K562 (cell line): ENCODE measurements at regions not wholly inside any gene's neighbourhood (a gene's known extent, or its start where the extent isn't known, plus 50 kb on each side); places are given as distances from the start of the nearest gene placed in this dataset.

Experiments used
- ATAC-seq: fragments of 200-7000 bp; cut with Tn5 transposase; 3 replicates; pipeline ENCODE4 v1.9.1; 2020; ENCODE audit warnings: moderate library complexity
- BruUV-seq: library from RNA; stranded (reverse); fragments of 400-500 nt; replicated peaks from 2 replicates; lab custom pipeline; 2021; lab: Mats Ljungman, UMichigan
- CTCF ChIA-PET: fragments of 300-600 bp; formaldehyde crosslinking; extraction: SDS; loops from one replicate; lab custom pipeline; 2021; ENCODE audit warnings: low intra/inter-chr PET ratio; lab: Yijun Ruan, JAX
- POLR2A ChIA-PET: fragments of 300-600, 350-650 bp; sonication (Branson Sonifier 250); formaldehyde crosslinking; extraction: SDS; loops from one replicate; lab custom pipeline; 2021; ENCODE audit warnings: antibody characterized with exemption, inconsistent platforms; lab: Yijun Ruan, JAX
- DNase-seq, 4 experiments: peaks; one replicate each; pipeline versions ENCODE4 v3.0.0 to v3.0.0-alpha.2; 2011 to 2018; ENCODE audit warnings: low spot score in 3 of 4, mixed read lengths in 3 of 4; ENCODE audit errors: extremely low read depth in 1 of 4
- FAIRE-seq: peaks from 2 replicates; lab custom pipeline; 2011; peaks lifted over from hg19 to GRCh38; lab: Jason Lieb, UNC
- H2AFZ ChIP-seq: 2 replicates; pipeline ENCODE4 v1.6.0; 2011; ENCODE audit warnings: low read depth, low read length, control low read depth, inconsistent platforms
- H3K27ac ChIP-seq: fragments of 200-600 bp; 3 replicates; pipeline ENCODE4 v1.8.0; 2011; ENCODE audit warnings: low read depth, mild to moderate bottlenecking, control low read depth, inconsistent platforms, low read length, moderate library complexity, mixed read lengths; ENCODE audit errors: extremely low read depth
- H3K27me3 ChIP-seq, 2 experiments: fragments of 300-600 bp in 1 of 2; 2 replicates in 1 of 2; 3 replicates in 1 of 2; pipeline versions ENCODE4 v1.6.0 to v1.8.0; 2011; ENCODE audit warnings: inconsistent platforms in 2 of 2, low read length in 2 of 2, mild to moderate bottlenecking in 1 of 2, mixed read lengths in 1 of 2, moderate library complexity in 1 of 2; ENCODE audit not compliant: control insufficient read depth in 2 of 2, insufficient read depth in 2 of 2
- H3K36me3 ChIP-seq: fragments of 300-600 bp; 3 replicates; pipeline ENCODE4 v1.8.0; 2011; ENCODE audit warnings: mild to moderate bottlenecking, low read length, inconsistent platforms; ENCODE audit not compliant: control insufficient read depth, insufficient read depth
- H3K4me1 ChIP-seq, 2 experiments: fragments of 200-600 bp in 1 of 2; replicated peaks in 1 of 2; 2 replicates in 1 of 2; 3 replicates in 1 of 2; pipeline versions ENCODE4 v1.5.1 to v1.8.0; 2011; ENCODE audit warnings: inconsistent platforms in 2 of 2, low read length in 2 of 2, mild to moderate bottlenecking in 1 of 2, mixed read lengths in 1 of 2, moderate library complexity in 1 of 2; ENCODE audit not compliant: control insufficient read depth in 2 of 2, insufficient read depth in 2 of 2
- H3K4me2 ChIP-seq: 2 replicates; pipeline ENCODE4 v1.6.1; 2011; ENCODE audit warnings: low read length, control low read depth, inconsistent platforms, mixed read lengths; ENCODE audit not compliant: insufficient read depth
- H3K4me3 ChIP-seq: fragments of 200-600 bp; sonication (generic), shearing (Covaris generic); 2 replicates; pipeline ENCODE4 v1.5.1; 2016; ENCODE audit warnings: control low read depth, inconsistent platforms
- H3K79me2 ChIP-seq: fragments of 200-600 bp; 3 replicates; pipeline ENCODE4 v1.8.0; 2011; ENCODE audit warnings: low read length, inconsistent platforms; ENCODE audit not compliant: control insufficient read depth, insufficient read depth
- H3K9ac ChIP-seq, 2 experiments: 2 replicates each; pipeline versions ENCODE4 v1.6.0 to v1.6.1; 2011; ENCODE audit warnings: low read depth in 2 of 2, low read length in 2 of 2, control low read depth in 1 of 2, inconsistent platforms in 1 of 2, mild to moderate bottlenecking in 1 of 2, mixed read lengths in 1 of 2; ENCODE audit not compliant: insufficient read depth in 1 of 2
- H3K9me1 ChIP-seq: one replicate; pipeline ENCODE4 v1.6.0; 2011; ENCODE audit warnings: inconsistent platforms, mild to moderate bottlenecking, low read length, moderate library complexity; ENCODE audit not compliant: control insufficient read depth, insufficient read depth
- H3K9me3 ChIP-seq: replicated peaks from 2 replicates; pipeline ENCODE4 v1.5.1; 2011; ENCODE audit warnings: low read depth, low read length, inconsistent platforms; ENCODE audit not compliant: control insufficient read depth, insufficient read depth
- H4K20me1 ChIP-seq: replicated peaks from 2 replicates; pipeline ENCODE4 v1.6.1; 2011; ENCODE audit warnings: low read length, inconsistent platforms, mixed read lengths; ENCODE audit not compliant: control insufficient read depth, insufficient read depth
- CHAMP1 ChIP-seq: fragments of 450-650 bp; IDR thresholded peaks from 2 replicates; pipeline ENCODE4 v1.6.1; 2016; ENCODE audit warnings: mild to moderate bottlenecking
- PBX2 ChIP-seq, 2 experiments: IDR thresholded peaks in 1 of 2; conservative IDR thresholded peaks in 1 of 2; 2 replicates each; pipeline ENCODE4 v1.6.1; 2016; ENCODE audit warnings: low read depth in 2 of 2, mild to moderate bottlenecking in 1 of 2, missing compliant biosample characterization in 1 of 2, missing genetic modification characterization in 1 of 2, moderate library complexity in 1 of 2
- POLR2AphosphoS2 ChIP-seq: IDR thresholded peaks from 2 replicates; pipeline ENCODE4 v1.6.1; 2012; ENCODE audit warnings: low read length, improper control_type of control experiment
- POLR2G ChIP-seq: fragments of 200-400 bp; formaldehyde crosslinking; IDR thresholded peaks from 2 replicates; pipeline ENCODE4 v1.6.1; 2017; ENCODE audit warnings: low read depth, mild to moderate bottlenecking, antibody characterized with exemption, low read length, moderate library complexity
- SMARCA5 ChIP-seq: fragments of 450-650 bp; IDR thresholded peaks from 2 replicates; pipeline ENCODE4 v1.6.1; 2016
- SRF ChIP-seq, 2 experiments: fragments of 250-450, 450-650 bp in 1 of 2; sonication (Bioruptor Pico) in 1 of 2; sonication (generic) in 1 of 2; formaldehyde crosslinking; IDR thresholded peaks; 2 replicates each; pipeline versions ENCODE4 v1.5.0 to v1.5.1; 2020 to 2022; ENCODE audit warnings: mild to moderate bottlenecking in 1 of 2, missing genetic modification reagents in 1 of 2
- TARDBP ChIP-seq: fragments of 450-650 bp; IDR thresholded peaks from 2 replicates; pipeline ENCODE4 v1.6.1; 2016
- TEAD4 ChIP-seq, 2 experiments: sonication (generic) in 1 of 2; formaldehyde crosslinking in 1 of 2; IDR thresholded peaks; 2 replicates each; pipeline versions ENCODE4 v1.6.1 to v1.8.0; 2012 to 2022; ENCODE audit warnings: borderline replicate concordance in 1 of 2, inconsistent platforms in 1 of 2, low read length in 1 of 2, mild to moderate bottlenecking in 1 of 2, missing genetic modification reagents in 1 of 2
- U2AF2 ChIP-seq: fragments of 200-400 bp; formaldehyde crosslinking; optimal IDR thresholded peaks from 2 replicates; pipeline ENCODE3; 2017; ENCODE audit warnings: low read depth, mild to moderate bottlenecking, low read length
- ZBTB49 ChIP-seq: sonication (generic); formaldehyde crosslinking; IDR thresholded peaks from 2 replicates; pipeline ENCODE4 v1.8.0; 2022; ENCODE audit warnings: missing genetic modification reagents, mild to moderate bottlenecking, borderline replicate concordance
- ZFPM2 ChIP-seq: fragments of 250-450 bp; sonication (Bioruptor Pico); IDR thresholded peaks from 2 replicates; pipeline ENCODE4 v1.5.1; 2022; ENCODE audit warnings: mild to moderate bottlenecking
- WGBS: fragments of 100-300 bp; shearing (Covaris generic); methylation state at CpG from one replicate; pipeline ENCODE4 v1.1.6; 2016; ENCODE audit warnings: low coverage, mixed read lengths; ENCODE audit not compliant: insufficient coverage; ENCODE audit errors: missing lambda C conversion rate; 5-methylcytosine and 5-hydroxymethylcytosine counted together
- in situ Hi-C: fragments of 300-500 bp; cut with MboI; formaldehyde crosslinking; loops from 4 replicates; pipeline ENCODE4 v1.15.0; 2018; ENCODE audit warnings: inconsistent platforms, mixed read lengths
- intact Hi-C: fragments of 100-400 bp; cut with micrococcal nuclease; formaldehyde crosslinking; loops from 2 replicates; pipeline ENCODE4 v1.14.2; 2022

GRCh38 chr22:49664371-49664881, 163.2 kb downstream of the BRD1 start:
- no peaks in the 10 kb centered on the region for H3K9me1 ChIP-seq
- FAIRE-seq (no peak), ATAC-seq (no peak), DNase-seq (no peak)
- no peak overlapping the region for H3K4me3 ChIP-seq
- H3K79me2 ChIP-seq: no peaks in the 10 kb centered on the region
- 11% methylated on average over 10 of the region's 21 CpGs for WGBS
- no peaks in the 10 kb centered on the region for H4K20me1 ChIP-seq
- H3K4me2 ChIP-seq: no peak overlapping the region
- H2AFZ ChIP-seq: no peak overlapping the region
- no peaks in the 10 kb centered on the region for H3K9me3 ChIP-seq
- H3K4me1 ChIP-seq: peaks cover 0 to 27% of the 10 kb centered on the region in 2 experiments; a peak in 2 of 5 replicates
- no peak overlapping the region for H3K27ac ChIP-seq
- ChIA-PET POLR2A (no interaction called here), CTCF (no interaction called here)
- peaks cover 19 to 53% of the 10 kb centered on the region in 2 experiments; a peak in 4 of 5 replicates for H3K27me3 ChIP-seq
- intact Hi-C loops (no loop called here), in situ Hi-C loops (no loop called here)
- BruUV-seq: no TSS peak
- no peak overlapping the region for H3K9ac ChIP-seq
- TF ChIP-seq PBX2 (CRISPR knock-in tag; IDR thresholded peaks at IDR 0.05; ENCODE audit: low read depth): no peak
- TF ChIP-seq PBX2 (tag; conservative IDR thresholded peaks at IDR 0.05; ENCODE audit: low read depth): no peak
- TF ChIP-seq SRF (CRISPR knock-in tag; IDR thresholded peaks at IDR 0.05): no peak
- no peak for TF ChIP-seq ZFPM2 (CRISPR knock-in tag)
- TF ChIP-seq ZBTB49: no peak
- no peak for TF ChIP-seq TEAD4 (IDR thresholded peaks at IDR 0.05; ENCODE audit: low read length)
- no peak for TF ChIP-seq TEAD4 (CRISPR knock-in tag; IDR thresholded peaks at IDR 0.05; ENCODE audit: borderline replicate concordance)
- no peak for TF ChIP-seq POLR2AphosphoS2
- no peak for TF ChIP-seq CHAMP1
- no peak for TF ChIP-seq SMARCA5
- no peak for TF ChIP-seq TARDBP
- no peak for TF ChIP-seq U2AF2
- TF ChIP-seq POLR2G: no peak
- H3K36me3 ChIP-seq: no peaks in the 10 kb centered on the region
